ENCODE measurements at regions not wholly inside any gene's neighbourhood (a gene's known extent, or its start where the extent isn't known, plus 50 kb on each side); places are given as distances from the start of the nearest gene placed in this dataset.

- in situ Hi-C loops (cut with HindIII; ENCODE audit: extremely low pct_ligation_motif_present, low pct_unique_long_range_greater_than_20kb): no loop called here
- no peak overlapping the region for H2AFZ ChIP-seq (ENCODE audit: low read length)
- H3K4me1 ChIP-seq (ENCODE audit: insufficient read depth, low read length): no peaks in the 10 kb centered on the region
- intact Hi-C loops (cut with micrococcal nuclease; ENCODE audit: unreplicated experiment): no loop called here
- no peaks in the 10 kb centered on the region for H3K79me2 ChIP-seq (ENCODE audit: insufficient read depth, low read length)
- FAIRE-seq (no peak), ATAC-seq (no peak), DNase-seq (ENCODE audit: low spot score) (no peak)
- 32% methylated on average over 7 of the region's 7 CpGs for WGBS (ENCODE audit: low lambda C conversion rate)
- H3K27me3 ChIP-seq (ENCODE audit: control insufficient read depth in 1 of 2, insufficient read depth in 2 of 2, low read length in 2 of 2): no peaks in the 10 kb centered on the region
- no peaks in the 10 kb centered on the region for H4K20me1 ChIP-seq (ENCODE audit: insufficient read depth, low read length)
- ChIA-PET POLR2A (no interaction called here), CTCF (ENCODE audit: low intra/inter-chr PET ratio, low total read pairs) (no interaction called here)
- BruUV-seq (replicated peaks): no TSS peak
- no peaks in the 10 kb centered on the region for H3K9me3 ChIP-seq (ENCODE audit: low read length)
- H3K9ac ChIP-seq (ENCODE audit: insufficient read depth, low read depth, low read length): no peak overlapping the region
- H3K4me3 ChIP-seq (replicated peaks in 1 of 3; ENCODE audit: insufficient read depth in 1 of 3, low read depth in 2 of 3, low read length in 3 of 3): no peak overlapping the region
- H3K36me3 ChIP-seq (replicated peaks in 1 of 2; ENCODE audit: control insufficient read depth in 1 of 2, insufficient read depth in 2 of 2, low read length in 2 of 2): no peaks in the 10 kb centered on the region
- no peak overlapping the region for H3K27ac ChIP-seq (ENCODE audit: extremely low read length, insufficient read depth, low read length)
- TF ChIP-seq TFDP2 (CRISPR knock-in tag; IDR thresholded peaks at IDR 0.05): no peak
- TF ChIP-seq ISL2 (CRISPR knock-in tag; IDR thresholded peaks at IDR 0.05): no peak
- H3K4me2 ChIP-seq (ENCODE audit: low read depth, low read length): no peak overlapping the region
Observed at GRCh38 chr3:160169139-160169976, 55.9 kb upstream of the C3orf80 start.

DNA sequence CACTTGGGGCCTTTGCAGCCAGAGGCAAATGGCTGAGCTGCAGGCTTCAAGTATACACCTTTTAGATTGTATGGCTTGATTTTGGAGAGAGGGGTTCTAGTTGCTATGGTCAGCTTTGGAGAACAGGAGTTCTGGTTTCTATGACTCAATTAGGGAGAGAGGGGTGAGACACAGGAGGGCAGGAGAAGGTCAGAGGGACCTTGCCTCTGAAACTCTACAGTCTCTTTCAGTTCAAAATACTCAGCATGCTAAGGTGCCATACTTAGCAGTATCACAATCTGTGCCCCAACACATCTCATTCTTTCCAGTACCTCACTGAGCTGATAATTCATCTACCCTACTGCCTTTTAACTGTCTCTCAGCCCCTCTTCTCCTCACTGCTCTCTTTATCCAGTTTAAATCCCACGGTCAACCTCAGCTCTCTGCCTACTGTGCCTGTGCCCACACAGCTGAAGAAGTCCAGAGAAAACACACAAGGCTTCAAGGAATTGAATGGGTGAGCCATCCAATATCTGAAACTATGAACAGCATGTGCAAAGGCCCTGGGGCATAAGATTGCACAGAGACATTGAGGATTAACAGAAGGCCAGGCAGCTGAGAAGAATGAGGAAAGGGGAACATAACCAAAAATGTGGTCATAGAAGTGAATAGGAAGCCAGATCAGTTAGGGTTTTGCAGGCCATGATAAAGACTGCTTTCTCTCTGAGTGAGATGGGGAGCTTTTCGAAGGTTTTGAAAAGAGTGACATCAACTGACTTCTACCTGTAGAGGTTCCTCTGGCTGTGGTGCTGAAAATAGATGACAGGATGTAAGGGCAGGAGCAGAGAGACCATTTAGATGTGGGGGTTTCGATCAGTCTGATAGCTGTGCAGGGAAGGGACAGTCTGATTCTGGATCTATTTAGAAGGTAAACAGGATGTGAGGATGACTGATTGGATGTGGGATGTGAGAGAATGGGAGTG lies 54.5 kb upstream of the C3orf80 start:
- Histone ChIP-seq H3K27me3 (ENCODE audit: control insufficient read depth in 1 of 2, insufficient read depth in 2 of 2, low read length in 2 of 2) (no peaks in the 10 kb centered on the region), H4K20me1 (ENCODE audit: insufficient read depth, low read length) (no peaks in the 10 kb centered on the region), H2AFZ (ENCODE audit: low read length) (no peak overlapping the region), H3K27ac (ENCODE audit: extremely low read length, insufficient read depth, low read length) (no peak overlapping the region), H3K4me3 (replicated peaks in 1 of 3; ENCODE audit: insufficient read depth in 1 of 3, low read depth in 2 of 3, low read length in 3 of 3) (no peak overlapping the region), H3K9me3 (ENCODE audit: low read length) (no peaks in the 10 kb centered on the region), H3K4me2 (ENCODE audit: low read depth, low read length) (no peak overlapping the region), H3K4me1 (ENCODE audit: insufficient read depth, low read length) (no peaks in the 10 kb centered on the region), H3K36me3 (replicated peaks in 1 of 2; ENCODE audit: control insufficient read depth in 1 of 2, insufficient read depth in 2 of 2, low read length in 2 of 2) (no peaks in the 10 kb centered on the region), H3K79me2 (ENCODE audit: insufficient read depth, low read length) (no peaks in the 10 kb centered on the region), H3K9ac (ENCODE audit: insufficient read depth, low read depth, low read length) (no peak overlapping the region)
- ATAC-seq (no peak), DNase-seq (ENCODE audit: low spot score) (no peak), FAIRE-seq (no peak)
- TF ChIP-seq RCOR2 (CRISPR knock-in tag; IDR thresholded peaks at IDR 0.05) (no peak), ZNF138 (CRISPR knock-in tag; IDR thresholded peaks at IDR 0.05; ENCODE audit: low read depth) (no peak), RBM39 (IDR thresholded peaks at IDR 0.05; ENCODE audit: low read depth, low read length, poor library complexity, severe bottlenecking) (no peak), ZNF841 (CRISPR knock-in tag; IDR thresholded peaks at IDR 0.05; ENCODE audit: borderline replicate concordance) (no peak), XBP1 (CRISPR knock-in tag; IDR thresholded peaks at IDR 0.05) (no peak), ZBTB34 (CRISPR knock-in tag; IDR thresholded peaks at IDR 0.05) (no peak), ZSCAN12 (CRISPR knock-in tag; IDR thresholded peaks at IDR 0.05) (no peak), ZNF414 (CRISPR knock-in tag; IDR thresholded peaks at IDR 0.05) (no peak)
- TF ChIP-seq, protein P1, sequence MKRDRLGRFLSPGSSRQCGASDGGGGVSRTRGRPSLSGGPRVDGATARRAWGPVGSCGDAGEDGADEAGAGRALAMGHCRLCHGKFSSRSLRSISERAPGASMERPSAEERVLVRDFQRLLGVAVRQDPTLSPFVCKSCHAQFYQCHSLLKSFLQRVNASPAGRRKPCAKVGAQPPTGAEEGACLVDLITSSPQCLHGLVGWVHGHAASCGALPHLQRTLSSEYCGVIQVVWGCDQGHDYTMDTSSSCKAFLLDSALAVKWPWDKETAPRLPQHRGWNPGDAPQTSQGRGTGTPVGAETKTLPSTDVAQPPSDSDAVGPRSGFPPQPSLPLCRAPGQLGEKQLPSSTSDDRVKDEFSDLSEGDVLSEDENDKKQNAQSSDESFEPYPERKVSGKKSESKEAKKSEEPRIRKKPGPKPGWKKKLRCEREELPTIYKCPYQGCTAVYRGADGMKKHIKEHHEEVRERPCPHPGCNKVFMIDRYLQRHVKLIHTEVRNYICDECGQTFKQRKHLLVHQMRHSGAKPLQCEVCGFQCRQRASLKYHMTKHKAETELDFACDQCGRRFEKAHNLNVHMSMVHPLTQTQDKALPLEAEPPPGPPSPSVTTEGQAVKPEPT (CRISPR knock-in tag; IDR thresholded peaks at IDR 0.05; ENCODE audit: low read depth): no peak
- 32% methylated on average over 3 of the region's 3 CpGs for WGBS (ENCODE audit: low lambda C conversion rate)
- ChIA-PET CTCF (ENCODE audit: low intra/inter-chr PET ratio, low total read pairs) (no interaction called here), POLR2A (no interaction called here)
- in situ Hi-C loops (cut with HindIII; ENCODE audit: extremely low pct_ligation_motif_present, low pct_unique_long_range_greater_than_20kb): no loop called here
- BruUV-seq (replicated peaks): no TSS peak
- intact Hi-C loops (cut with micrococcal nuclease; ENCODE audit: unreplicated experiment): no loop called here
